SK-N-SH (cell line): ENCODE measurements at regions not wholly inside any gene's neighbourhood (a gene's known extent, or its start where the extent isn't known, plus 50 kb on each side); places are given as distances from the start of the nearest gene placed in this dataset.

Experiments used
- CTCF ChIA-PET: fragments of 300-600, 350-600 bp; formaldehyde crosslinking; extraction: SDS; loops from one replicate; lab custom pipeline; 2021; lab: Yijun Ruan, JAX
- POLR2A ChIA-PET: fragments of 350-600 bp; sonication (Branson Sonifier 250); formaldehyde crosslinking; extraction: SDS; loops from one replicate; lab custom pipeline; 2020; ENCODE audit warnings: antibody characterized with exemption, inconsistent platforms; lab: Yijun Ruan, JAX
- DNase-seq: peaks from one replicate; pipeline ENCODE4 v3.0.0; 2012
- H2AFZ ChIP-seq: fragments of 200-600 bp; sonication (generic); 2 replicates; pipeline ENCODE4 v1.8.1; 2016; ENCODE audit warnings: antibody characterized with exemption, mild to moderate bottlenecking, low read depth
- H3F3A ChIP-seq: fragments of 200-600 bp; sonication (generic); replicated peaks from 2 replicates; pipeline ENCODE3; 2016; ENCODE audit warnings: antibody characterized with exemption, mild to moderate bottlenecking; ENCODE audit not compliant: insufficient read depth
- H3K27ac ChIP-seq, 2 experiments: fragments of 200-500 bp in 1 of 2; fragments of 200-600 bp in 1 of 2; sonication (Bioruptor generic) in 1 of 2; sonication (generic), shearing (Covaris generic) in 1 of 2; 2 replicates each; pipeline versions ENCODE4 v1.5.1 to v1.6.1; 2014 to 2016; ENCODE audit warnings: low read depth in 2 of 2, inconsistent platforms in 1 of 2, low read length in 1 of 2, mild to moderate bottlenecking in 1 of 2, mixed read lengths in 1 of 2
- H3K27me3 ChIP-seq: fragments of 200-600 bp; sonication (generic), shearing (Covaris generic); 2 replicates; pipeline ENCODE4 v1.6.1; 2016; ENCODE audit warnings: mixed run types; ENCODE audit not compliant: insufficient read depth
- H3K36me3 ChIP-seq, 2 experiments: fragments of 200-500 bp in 1 of 2; fragments of 200-600 bp in 1 of 2; sonication (Bioruptor generic) in 1 of 2; sonication (generic) in 1 of 2; replicated peaks in 1 of 2; 2 replicates each; pipeline versions ENCODE3 to v1.5.1; 2014 to 2016; ENCODE audit warnings: low read length in 1 of 2, mild to moderate bottlenecking in 1 of 2; ENCODE audit not compliant: insufficient read depth in 2 of 2, control insufficient read depth in 1 of 2
- H3K4me1 ChIP-seq, 2 experiments: fragments of 200-500 bp in 1 of 2; fragments of 200-600 bp in 1 of 2; sonication (Bioruptor generic) in 1 of 2; sonication (generic), shearing (Covaris generic) in 1 of 2; 2 replicates each; pipeline versions ENCODE4 v1.5.1 to v1.6.1; 2014 to 2016; ENCODE audit warnings: low read depth in 1 of 2, low read length in 1 of 2, mixed run types in 1 of 2; ENCODE audit not compliant: insufficient read depth in 2 of 2, control insufficient read depth in 1 of 2
- H3K4me2 ChIP-seq: fragments of 200-600 bp; sonication (generic), shearing (Covaris generic); 2 replicates; pipeline ENCODE4 v1.6.1; 2017; ENCODE audit warnings: mixed run types
- H3K4me3 ChIP-seq, 2 experiments: fragments of 200-500 bp in 1 of 2; fragments of 200-600 bp in 1 of 2; sonication (Bioruptor generic) in 1 of 2; sonication (generic), shearing (Covaris generic) in 1 of 2; 2 replicates each; pipeline versions ENCODE4 v1.5.1 to v1.8.1; 2014 to 2016; ENCODE audit warnings: low read depth in 2 of 2, inconsistent platforms in 1 of 2, low read length in 1 of 2, mild to moderate bottlenecking in 1 of 2, mixed read lengths in 1 of 2, moderate library complexity in 1 of 2
- H3K79me2 ChIP-seq: fragments of 200-600 bp; sonication (generic); 2 replicates; pipeline ENCODE4 v1.8.1; 2017; ENCODE audit warnings: mild to moderate bottlenecking; ENCODE audit not compliant: insufficient read depth
- H3K9ac ChIP-seq: fragments of 200-600 bp; sonication (generic); 2 replicates; pipeline ENCODE4 v1.6.1; 2017; ENCODE audit warnings: mixed run types
- H3K9me2 ChIP-seq: fragments of 200-600 bp; sonication (generic); 2 replicates; pipeline ENCODE4 v1.6.1; 2017; ENCODE audit warnings: mixed run types
- H3K9me3 ChIP-seq: fragments of 200-600 bp; sonication (generic); 2 replicates; pipeline ENCODE4 v1.6.1; 2017; ENCODE audit warnings: mixed run types, mild to moderate bottlenecking, moderate library complexity
- H4K20me1 ChIP-seq: fragments of 200-600 bp; sonication (generic); 2 replicates; pipeline ENCODE4 v1.6.1; 2017; ENCODE audit warnings: mild to moderate bottlenecking, mixed run types; ENCODE audit not compliant: insufficient read depth
- CHD2 ChIP-seq: fragments of 150-350 bp; IDR thresholded peaks from 2 replicates; pipeline ENCODE4 v1.6.1; 2018; ENCODE audit warnings: low read length; ENCODE audit not compliant: partially characterized antibody
- EP300 ChIP-seq, 2 experiments: IDR thresholded peaks; 2 replicates each; pipeline versions ENCODE4 v1.4.0 to v1.6.1; 2012; ENCODE audit warnings: borderline replicate concordance in 1 of 2, low read depth in 1 of 2, low read length in 1 of 2
- EZH2phosphoT487 ChIP-seq: fragments of 200-600 bp; sonication (generic); IDR thresholded peaks from 2 replicates; pipeline ENCODE4 v1.6.1; 2017; ENCODE audit warnings: low read depth, mixed run types, mild to moderate bottlenecking, antibody characterized with exemption, moderate library complexity, borderline replicate concordance
- FOSL2 ChIP-seq: IDR thresholded peaks from 2 replicates; pipeline ENCODE4 v1.4.0; 2012; ENCODE audit warnings: low read depth, mild to moderate bottlenecking, moderate library complexity, borderline replicate concordance
- FOXJ3 ChIP-seq: sonication (generic); formaldehyde crosslinking; IDR thresholded peaks from 2 replicates; pipeline ENCODE4 v1.5.1; 2020; ENCODE audit warnings: mild to moderate bottlenecking, missing genetic modification reagents
- JUND ChIP-seq: IDR thresholded peaks from 2 replicates; pipeline ENCODE4 v1.4.0; 2012
- POLR2AphosphoS5 ChIP-seq: IDR thresholded peaks from 2 replicates; pipeline ENCODE4 v1.6.1; 2012; ENCODE audit warnings: low read depth, low read length
- RAD21 ChIP-seq: IDR thresholded peaks from 2 replicates; pipeline ENCODE4 v1.6.1; 2012; ENCODE audit warnings: mild to moderate bottlenecking, low read length
- RXRA ChIP-seq: IDR thresholded peaks from 2 replicates; pipeline ENCODE4 v1.4.0; 2012; ENCODE audit warnings: low read depth, mild to moderate bottlenecking, borderline replicate concordance
- SIN3A ChIP-seq: IDR thresholded peaks from 2 replicates; pipeline ENCODE4 v1.6.1; 2012; ENCODE audit warnings: low read depth, mild to moderate bottlenecking, low read length, moderate library complexity, borderline replicate concordance
- TEAD4 ChIP-seq: IDR thresholded peaks from 2 replicates; pipeline ENCODE4 v1.4.0; 2012; ENCODE audit warnings: mild to moderate bottlenecking, borderline replicate concordance; ENCODE audit not compliant: insufficient read depth
- YY1 ChIP-seq: IDR thresholded peaks from 2 replicates; pipeline ENCODE4 v1.4.0; 2012; ENCODE audit warnings: low read depth, mild to moderate bottlenecking
- WGBS: methylation state at CpG from one replicate; pipeline ENCODE4 v1.1.6; 2017; ENCODE audit warnings: low lambda C conversion rate; 5-methylcytosine and 5-hydroxymethylcytosine counted together
- TF ChIP-seq, protein P1 (sequence below): IDR thresholded peaks from 2 replicates; pipeline ENCODE4 v1.4.0; 2012; ENCODE audit warnings: low read depth
- TF ChIP-seq, protein P2 (sequence below): IDR thresholded peaks from 2 replicates; pipeline ENCODE4 v1.4.0; 2012; ENCODE audit warnings: low read depth, borderline replicate concordance
- TF ChIP-seq, protein P3 (sequence below): IDR thresholded peaks from 2 replicates; pipeline ENCODE4 v1.4.0; 2012; ENCODE audit warnings: low read depth, borderline replicate concordance
- TF ChIP-seq, protein P4 (sequence below): fragments of 150-350 bp; IDR thresholded peaks from 2 replicates; pipeline ENCODE4 v1.6.1; 2016; ENCODE audit warnings: mild to moderate bottlenecking, low read depth, low read length
- TF ChIP-seq, protein P5 (sequence below): fragments of 200-600 bp; sonication (generic); IDR thresholded peaks from 2 replicates; pipeline ENCODE4 v1.6.1; 2017; ENCODE audit warnings: antibody characterized with exemption, mild to moderate bottlenecking, moderate library complexity

DNA sequence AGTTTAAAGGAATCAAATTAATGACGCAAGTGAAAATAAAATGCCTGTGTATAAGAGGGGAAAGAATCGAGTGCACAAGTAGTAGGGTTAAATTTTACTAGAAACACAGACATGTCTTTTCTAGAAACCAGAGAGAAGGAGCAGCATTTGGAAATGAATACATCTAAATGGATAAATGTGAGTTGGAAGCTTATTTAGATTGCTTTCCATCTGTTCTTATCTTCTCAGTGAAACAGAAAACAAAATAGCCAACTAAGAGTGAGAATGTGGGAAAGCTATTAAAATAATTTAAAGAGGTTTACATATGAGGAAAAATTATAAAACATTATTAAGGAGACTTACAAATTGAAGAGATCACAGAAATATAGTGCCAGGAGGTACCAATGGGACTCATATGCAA is 1818.9 kb upstream of the FLRT2 start:
- H3K79me2 ChIP-seq = no peaks in the 10 kb centered on the region
- CTCF ChIA-PET = no interaction called here
- no peak overlapping the region for H3K9ac ChIP-seq
- no peaks in the 10 kb centered on the region for H3F3A ChIP-seq
- POLR2A ChIA-PET = no interaction called here
- H3K27ac ChIP-seq = no peak overlapping the region
- H3K36me3 ChIP-seq = no peaks in the 10 kb centered on the region
- H4K20me1 ChIP-seq = no peaks in the 10 kb centered on the region
- H3K9me3 ChIP-seq = no peaks in the 10 kb centered on the region
- WGBS = 39% methylated on average over 2 of the region's 2 CpGs
- H3K4me1 ChIP-seq = no peaks in the 10 kb centered on the region; a peak in 1 of 4 replicates
- H3K9me2 ChIP-seq = no peaks in the 10 kb centered on the region
- H3K27me3 ChIP-seq = no peaks in the 10 kb centered on the region
- H3K4me3 ChIP-seq = no peak overlapping the region
- no peak overlapping the region for H3K4me2 ChIP-seq
- no peak overlapping the region for H2AFZ ChIP-seq
- DNase-seq = no peak
- TF ChIP-seq RXRA (no peak), CHD2 (no peak), SIN3A (no peak), JUND (no peak), YY1 (no peak), FOXJ3 (CRISPR knock-in tag) (no peak), EZH2phosphoT487 (no peak), POLR2AphosphoS5 (no peak), TEAD4 (no peak), RAD21 (no peak), EP300 (IDR thresholded peaks at IDR 0.05; ENCODE audit: borderline replicate concordance in 1 of 2, low read depth in 1 of 2, low read length in 1 of 2) (no peak), FOSL2 (no peak)
- TF ChIP-seq, protein P1, sequence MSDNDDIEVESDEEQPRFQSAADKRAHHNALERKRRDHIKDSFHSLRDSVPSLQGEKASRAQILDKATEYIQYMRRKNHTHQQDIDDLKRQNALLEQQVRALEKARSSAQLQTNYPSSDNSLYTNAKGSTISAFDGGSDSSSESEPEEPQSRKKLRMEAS = no peak
- TF ChIP-seq, protein P2, sequence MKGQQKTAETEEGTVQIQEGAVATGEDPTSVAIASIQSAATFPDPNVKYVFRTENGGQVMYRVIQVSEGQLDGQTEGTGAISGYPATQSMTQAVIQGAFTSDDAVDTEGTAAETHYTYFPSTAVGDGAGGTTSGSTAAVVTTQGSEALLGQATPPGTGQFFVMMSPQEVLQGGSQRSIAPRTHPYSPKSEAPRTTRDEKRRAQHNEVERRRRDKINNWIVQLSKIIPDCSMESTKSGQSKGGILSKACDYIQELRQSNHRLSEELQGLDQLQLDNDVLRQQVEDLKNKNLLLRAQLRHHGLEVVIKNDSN = no peak
- TF ChIP-seq, protein P3, sequence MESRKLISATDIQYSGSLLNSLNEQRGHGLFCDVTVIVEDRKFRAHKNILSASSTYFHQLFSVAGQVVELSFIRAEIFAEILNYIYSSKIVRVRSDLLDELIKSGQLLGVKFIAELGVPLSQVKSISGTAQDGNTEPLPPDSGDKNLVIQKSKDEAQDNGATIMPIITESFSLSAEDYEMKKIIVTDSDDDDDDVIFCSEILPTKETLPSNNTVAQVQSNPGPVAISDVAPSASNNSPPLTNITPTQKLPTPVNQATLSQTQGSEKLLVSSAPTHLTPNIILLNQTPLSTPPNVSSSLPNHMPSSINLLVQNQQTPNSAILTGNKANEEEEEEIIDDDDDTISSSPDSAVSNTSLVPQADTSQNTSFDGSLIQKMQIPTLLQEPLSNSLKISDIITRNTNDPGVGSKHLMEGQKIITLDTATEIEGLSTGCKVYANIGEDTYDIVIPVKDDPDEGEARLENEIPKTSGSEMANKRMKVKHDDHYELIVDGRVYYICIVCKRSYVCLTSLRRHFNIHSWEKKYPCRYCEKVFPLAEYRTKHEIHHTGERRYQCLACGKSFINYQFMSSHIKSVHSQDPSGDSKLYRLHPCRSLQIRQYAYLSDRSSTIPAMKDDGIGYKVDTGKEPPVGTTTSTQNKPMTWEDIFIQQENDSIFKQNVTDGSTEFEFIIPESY = no peak
- TF ChIP-seq, protein P4, sequence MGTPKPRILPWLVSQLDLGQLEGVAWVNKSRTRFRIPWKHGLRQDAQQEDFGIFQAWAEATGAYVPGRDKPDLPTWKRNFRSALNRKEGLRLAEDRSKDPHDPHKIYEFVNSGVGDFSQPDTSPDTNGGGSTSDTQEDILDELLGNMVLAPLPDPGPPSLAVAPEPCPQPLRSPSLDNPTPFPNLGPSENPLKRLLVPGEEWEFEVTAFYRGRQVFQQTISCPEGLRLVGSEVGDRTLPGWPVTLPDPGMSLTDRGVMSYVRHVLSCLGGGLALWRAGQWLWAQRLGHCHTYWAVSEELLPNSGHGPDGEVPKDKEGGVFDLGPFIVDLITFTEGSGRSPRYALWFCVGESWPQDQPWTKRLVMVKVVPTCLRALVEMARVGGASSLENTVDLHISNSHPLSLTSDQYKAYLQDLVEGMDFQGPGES = no peak
- TF ChIP-seq, protein P5, sequence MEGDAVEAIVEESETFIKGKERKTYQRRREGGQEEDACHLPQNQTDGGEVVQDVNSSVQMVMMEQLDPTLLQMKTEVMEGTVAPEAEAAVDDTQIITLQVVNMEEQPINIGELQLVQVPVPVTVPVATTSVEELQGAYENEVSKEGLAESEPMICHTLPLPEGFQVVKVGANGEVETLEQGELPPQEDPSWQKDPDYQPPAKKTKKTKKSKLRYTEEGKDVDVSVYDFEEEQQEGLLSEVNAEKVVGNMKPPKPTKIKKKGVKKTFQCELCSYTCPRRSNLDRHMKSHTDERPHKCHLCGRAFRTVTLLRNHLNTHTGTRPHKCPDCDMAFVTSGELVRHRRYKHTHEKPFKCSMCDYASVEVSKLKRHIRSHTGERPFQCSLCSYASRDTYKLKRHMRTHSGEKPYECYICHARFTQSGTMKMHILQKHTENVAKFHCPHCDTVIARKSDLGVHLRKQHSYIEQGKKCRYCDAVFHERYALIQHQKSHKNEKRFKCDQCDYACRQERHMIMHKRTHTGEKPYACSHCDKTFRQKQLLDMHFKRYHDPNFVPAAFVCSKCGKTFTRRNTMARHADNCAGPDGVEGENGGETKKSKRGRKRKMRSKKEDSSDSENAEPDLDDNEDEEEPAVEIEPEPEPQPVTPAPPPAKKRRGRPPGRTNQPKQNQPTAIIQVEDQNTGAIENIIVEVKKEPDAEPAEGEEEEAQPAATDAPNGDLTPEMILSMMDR = no peak
